ENCODE measurements at regions not wholly inside any gene's neighbourhood (a gene's known extent, or its start where the extent isn't known, plus 50 kb on each side); places are given as distances from the start of the nearest gene placed in this dataset.

DNA sequence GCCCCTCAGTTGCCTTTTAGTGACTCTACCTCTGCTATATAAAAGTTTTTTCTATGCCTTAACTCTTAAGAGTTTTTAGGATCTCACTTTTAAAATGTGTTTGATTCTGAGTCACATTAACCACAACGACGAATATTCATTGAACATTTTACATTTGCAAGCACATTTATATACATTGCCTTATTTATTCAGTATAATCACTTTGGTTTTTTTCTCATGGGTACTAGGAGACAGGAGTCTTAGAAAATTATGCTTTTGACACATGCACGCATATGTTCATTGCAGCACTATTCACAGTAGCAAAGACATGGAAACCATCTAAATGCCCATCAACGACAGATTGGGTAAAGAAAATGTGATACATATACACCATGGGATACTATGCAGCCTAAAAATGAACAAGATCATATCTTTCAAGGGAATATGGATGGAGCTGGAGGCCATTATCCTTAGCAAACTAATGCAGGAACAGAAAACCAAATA is 236.9 kb upstream of the SPAG17 start:
- H3K9me3 ChIP-seq, result no peaks in the 10 kb centered on the region
- no peaks in the 10 kb centered on the region for H3K4me1 ChIP-seq
- no peaks in the 10 kb centered on the region for H3K36me3 ChIP-seq
- no peaks in the 10 kb centered on the region for H3K27me3 ChIP-seq
- TF ChIP-seq, protein P1, sequence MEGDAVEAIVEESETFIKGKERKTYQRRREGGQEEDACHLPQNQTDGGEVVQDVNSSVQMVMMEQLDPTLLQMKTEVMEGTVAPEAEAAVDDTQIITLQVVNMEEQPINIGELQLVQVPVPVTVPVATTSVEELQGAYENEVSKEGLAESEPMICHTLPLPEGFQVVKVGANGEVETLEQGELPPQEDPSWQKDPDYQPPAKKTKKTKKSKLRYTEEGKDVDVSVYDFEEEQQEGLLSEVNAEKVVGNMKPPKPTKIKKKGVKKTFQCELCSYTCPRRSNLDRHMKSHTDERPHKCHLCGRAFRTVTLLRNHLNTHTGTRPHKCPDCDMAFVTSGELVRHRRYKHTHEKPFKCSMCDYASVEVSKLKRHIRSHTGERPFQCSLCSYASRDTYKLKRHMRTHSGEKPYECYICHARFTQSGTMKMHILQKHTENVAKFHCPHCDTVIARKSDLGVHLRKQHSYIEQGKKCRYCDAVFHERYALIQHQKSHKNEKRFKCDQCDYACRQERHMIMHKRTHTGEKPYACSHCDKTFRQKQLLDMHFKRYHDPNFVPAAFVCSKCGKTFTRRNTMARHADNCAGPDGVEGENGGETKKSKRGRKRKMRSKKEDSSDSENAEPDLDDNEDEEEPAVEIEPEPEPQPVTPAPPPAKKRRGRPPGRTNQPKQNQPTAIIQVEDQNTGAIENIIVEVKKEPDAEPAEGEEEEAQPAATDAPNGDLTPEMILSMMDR (IDR thresholded peaks at IDR 0.05), result no peak
- no peak overlapping the region for H3K27ac ChIP-seq
- intact Hi-C loops (cut with DNase I; ENCODE audit: low total_unique reads), result no loop called here
- no peak for DNase-seq
- no peak overlapping the region for H3K4me3 ChIP-seq

GRCh38 chr1:118404024-118404423 is 219.0 kb upstream of the SPAG17 start:
- Histone ChIP-seq H3K27me3 (no peaks in the 10 kb centered on the region), H3K27ac (no peak overlapping the region), H3K4me3 (no peak overlapping the region), H3K36me3 (no peaks in the 10 kb centered on the region), H3K9me3 (peaks cover 0 to 6% (median 0%) of the 10 kb centered on the region in 3 donors), H3K4me1 (no peaks in the 10 kb centered on the region)
- intact Hi-C loops (cut with DNase I; ENCODE audit: low total_unique reads), result no loop called here
- TF ChIP-seq, protein P1 (IDR thresholded peaks at IDR 0.05), result no peak
- no peak for DNase-seq

GRCh38 chr1:118397496-118397859 is 212.4 kb upstream of the SPAG17 start:
- TF ChIP-seq, protein P1 (IDR thresholded peaks at IDR 0.05), result no peak
- intact Hi-C loops (cut with DNase I; ENCODE audit: low total_unique reads), result no loop called here
- Histone ChIP-seq H3K27me3 (no peaks in the 10 kb centered on the region), H3K36me3 (no peaks in the 10 kb centered on the region), H3K27ac (no peak overlapping the region), H3K9me3 (no peaks in the 10 kb centered on the region), H3K4me3 (no peak overlapping the region), H3K4me1 (no peaks in the 10 kb centered on the region)
- DNase-seq, result no peak

DNA sequence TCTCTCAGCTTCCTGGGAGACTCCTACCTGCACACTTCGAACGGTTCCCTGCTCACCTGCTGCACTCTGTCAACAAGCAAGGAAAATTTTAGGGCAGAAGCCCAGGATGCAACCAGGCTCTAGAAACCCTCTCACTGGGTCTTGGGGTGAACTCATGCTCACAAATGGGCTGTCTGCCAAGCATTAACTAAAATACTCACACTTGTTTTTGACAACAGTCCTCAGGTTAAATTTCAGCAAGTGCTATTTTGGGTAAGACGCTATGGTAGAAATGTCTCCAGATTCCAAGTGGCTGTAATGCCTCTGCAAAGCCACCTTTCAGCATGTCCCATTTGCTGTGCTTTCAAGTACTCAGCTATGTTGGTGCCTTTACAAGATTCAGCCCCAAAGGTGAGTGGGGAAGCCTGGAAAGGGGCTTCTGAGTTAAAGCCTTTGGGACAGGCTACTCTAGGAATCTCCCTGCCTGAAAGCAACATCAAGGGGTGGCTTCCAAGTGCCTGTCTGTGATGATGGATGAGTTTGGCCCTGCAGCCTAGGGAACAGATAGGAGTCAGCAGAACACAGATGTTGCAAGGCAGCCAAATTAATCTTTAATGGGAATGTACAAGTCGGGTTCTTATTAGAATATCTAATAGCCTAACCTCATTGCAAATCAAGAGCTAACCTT is 211.9 kb upstream of the SPAG17 start:
- Histone ChIP-seq H3K27ac (no peak overlapping the region), H3K4me3 (no peak overlapping the region), H3K36me3 (no peaks in the 10 kb centered on the region), H3K9me3 (no peaks in the 10 kb centered on the region), H3K27me3 (no peaks in the 10 kb centered on the region), H3K4me1 (no peaks in the 10 kb centered on the region)
- DNase-seq, result no peak
- TF ChIP-seq, protein P1 (IDR thresholded peaks at IDR 0.05), result no peak
- intact Hi-C loops (cut with DNase I; ENCODE audit: low total_unique reads), result no loop called here

DNA sequence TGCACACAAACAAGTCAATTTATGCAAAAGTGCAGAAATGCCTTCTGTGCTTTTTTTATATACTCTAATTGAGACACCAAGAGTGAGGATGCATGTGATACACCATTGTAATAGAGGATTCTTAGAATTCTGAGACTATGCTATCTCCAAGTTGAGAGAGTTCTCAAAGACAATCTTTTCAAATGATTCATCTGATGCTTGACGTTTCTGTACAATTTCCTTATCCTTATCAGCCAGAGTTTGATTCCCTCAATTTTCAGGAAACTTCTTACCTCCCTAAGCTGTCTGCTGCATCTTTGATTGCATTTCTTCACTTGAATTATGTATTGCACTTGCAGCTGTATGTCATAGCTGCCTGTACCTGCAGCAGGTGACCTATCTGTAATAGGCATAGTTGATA is 211.3 kb upstream of the SPAG17 start:
- H3K9me3 ChIP-seq, result no peaks in the 10 kb centered on the region
- no peaks in the 10 kb centered on the region for H3K27me3 ChIP-seq
- TF ChIP-seq, protein P1 (IDR thresholded peaks at IDR 0.05), result no peak
- H3K4me3 ChIP-seq, result no peak overlapping the region
- no peak for DNase-seq
- H3K27ac ChIP-seq, result no peak overlapping the region
- H3K36me3 ChIP-seq, result no peaks in the 10 kb centered on the region
- intact Hi-C loops (cut with DNase I; ENCODE audit: low total_unique reads), result no loop called here
- no peaks in the 10 kb centered on the region for H3K4me1 ChIP-seq
